ENCODE measurements at regions not wholly inside any gene's neighbourhood (a gene's known extent, or its start where the extent isn't known, plus 50 kb on each side); places are given as distances from the start of the nearest gene placed in this dataset.

DNA sequence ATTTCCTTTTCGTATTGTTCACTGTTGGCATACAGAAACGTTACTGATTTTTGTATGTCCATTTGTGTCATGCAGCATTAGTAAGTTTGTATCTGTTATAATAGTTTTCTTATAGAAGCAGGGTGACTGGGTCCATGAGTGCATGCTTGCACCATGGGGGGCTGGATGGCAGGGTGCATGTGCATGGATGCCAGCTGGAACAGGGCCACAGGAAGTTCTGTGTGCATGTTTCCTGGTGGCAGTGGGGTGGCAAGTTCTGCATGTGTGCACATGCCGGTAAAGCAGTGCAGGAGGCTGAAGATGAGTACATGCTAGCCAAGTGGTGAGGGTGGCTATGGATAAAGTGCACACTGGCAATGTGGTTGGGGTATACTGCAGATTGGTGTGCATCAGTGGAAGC is 468.0 kb upstream of the KLHL4 start:
- no peak for TF ChIP-seq CTCF (IDR thresholded peaks at IDR 0.05)

DNA sequence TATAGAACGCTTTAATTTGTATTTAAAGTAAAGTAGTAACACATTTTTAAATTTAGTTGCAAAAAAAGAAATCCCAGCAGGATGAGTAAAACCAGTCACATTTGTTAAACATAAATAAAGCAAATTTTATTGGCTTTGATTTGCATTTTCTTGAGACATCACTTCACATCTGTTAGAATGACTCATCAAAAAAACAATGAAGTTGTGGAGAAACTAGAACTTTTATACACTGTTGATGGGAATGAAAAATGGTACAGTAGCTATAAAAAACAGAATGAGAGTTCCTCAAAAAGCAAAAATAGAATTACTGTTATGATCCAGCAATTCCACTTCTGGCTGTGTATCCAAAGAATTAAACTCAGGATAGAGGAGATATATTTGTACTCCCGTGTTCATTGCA is 454.0 kb upstream of the KLHL4 start:
- no peak for TF ChIP-seq CTCF (IDR thresholded peaks at IDR 0.05)

DNA sequence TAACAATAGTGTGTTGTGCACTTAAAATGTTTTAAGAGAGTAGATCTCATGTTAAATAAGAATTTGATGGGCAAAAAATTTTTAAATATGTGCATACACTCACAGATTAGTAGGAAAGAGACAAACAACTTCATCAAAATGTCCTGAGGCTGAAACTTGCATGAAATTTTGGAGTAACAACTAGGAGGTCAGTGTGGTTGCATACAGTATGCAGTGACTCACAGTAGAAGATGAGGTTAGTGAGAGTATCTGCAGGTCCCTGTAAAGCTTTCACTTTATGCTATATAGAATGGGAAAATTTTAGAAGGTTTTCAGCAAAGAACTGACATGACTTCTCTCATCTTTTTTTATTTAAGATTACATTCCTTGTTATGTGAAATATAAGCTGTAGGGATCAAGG is 453.1 kb upstream of the KLHL4 start:
- TF ChIP-seq CTCF (IDR thresholded peaks at IDR 0.05) = no peak

DNA sequence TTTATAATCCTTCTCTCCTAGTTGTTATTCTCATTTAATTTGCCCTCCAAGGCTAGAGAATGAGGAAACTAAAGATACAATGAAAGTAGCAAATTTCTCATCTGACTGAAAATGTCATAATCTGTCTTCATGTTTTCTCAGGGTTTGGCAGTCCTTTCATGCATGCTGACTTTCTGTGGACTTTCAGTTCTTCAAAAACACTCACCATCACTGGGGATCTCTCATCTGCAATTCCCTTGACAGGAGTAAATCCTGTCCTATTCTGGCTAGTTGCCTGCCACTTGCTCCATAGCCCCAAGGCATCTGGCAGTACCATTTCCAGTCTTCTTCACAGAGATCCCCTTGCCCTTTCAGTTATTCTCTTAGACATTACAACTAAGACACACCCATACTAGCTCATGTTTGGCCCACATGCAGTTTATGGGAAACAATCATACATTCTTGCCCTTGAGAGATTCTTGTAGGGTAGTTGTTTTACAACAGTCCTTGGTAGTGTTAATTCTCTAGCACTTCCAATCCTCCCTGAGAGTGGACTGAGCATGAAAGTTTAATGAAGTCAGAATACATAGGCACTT is 449.7 kb upstream of the KLHL4 start:
- TF ChIP-seq CTCF (IDR thresholded peaks at IDR 0.05) = no peak

DNA sequence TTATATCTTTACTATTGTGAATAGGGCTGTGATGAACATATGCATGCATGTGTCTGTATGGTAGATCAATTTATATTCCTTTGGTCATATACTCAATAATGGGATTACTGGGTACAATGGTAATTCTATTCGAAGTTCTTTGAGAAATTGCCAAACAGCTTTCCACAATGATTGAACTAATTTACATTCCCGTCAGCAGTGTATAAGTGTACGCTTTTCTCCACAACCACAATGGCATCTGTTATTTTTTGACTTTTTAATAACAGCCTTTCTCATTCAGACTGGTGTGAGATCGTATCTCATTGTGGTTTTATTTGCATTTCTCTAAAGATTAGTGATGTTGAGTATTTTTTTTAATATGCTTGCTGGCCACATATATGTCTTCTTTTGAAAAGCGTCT is 439.4 kb upstream of the KLHL4 start:
- TF ChIP-seq CTCF (IDR thresholded peaks at IDR 0.05) = no peak

DNA sequence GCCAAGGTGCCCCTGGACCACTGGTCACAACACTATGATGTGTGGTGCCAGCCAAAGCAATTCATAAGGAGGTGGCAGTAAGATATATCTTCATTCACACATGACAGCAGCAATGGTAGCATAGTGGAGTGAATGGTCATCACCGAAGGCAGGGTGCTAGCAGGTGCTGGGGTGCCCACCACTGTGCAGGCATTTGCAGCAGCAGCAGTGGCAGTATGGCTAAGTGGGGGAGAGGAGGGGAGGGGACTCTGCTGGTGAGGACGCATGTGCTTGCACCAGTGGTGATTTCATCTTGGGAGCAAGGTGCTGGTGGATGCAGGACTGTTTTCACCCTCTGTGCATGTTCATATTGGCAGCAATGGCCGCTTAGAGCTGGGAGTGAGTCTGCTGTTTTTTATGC is 419.1 kb upstream of the KLHL4 start:
- TF ChIP-seq CTCF (IDR thresholded peaks at IDR 0.05) = no peak

GRCh38 chrX:87105131-87105530 is 412.5 kb upstream of the KLHL4 start:
- no peak for TF ChIP-seq CTCF (IDR thresholded peaks at IDR 0.05)

DNA sequence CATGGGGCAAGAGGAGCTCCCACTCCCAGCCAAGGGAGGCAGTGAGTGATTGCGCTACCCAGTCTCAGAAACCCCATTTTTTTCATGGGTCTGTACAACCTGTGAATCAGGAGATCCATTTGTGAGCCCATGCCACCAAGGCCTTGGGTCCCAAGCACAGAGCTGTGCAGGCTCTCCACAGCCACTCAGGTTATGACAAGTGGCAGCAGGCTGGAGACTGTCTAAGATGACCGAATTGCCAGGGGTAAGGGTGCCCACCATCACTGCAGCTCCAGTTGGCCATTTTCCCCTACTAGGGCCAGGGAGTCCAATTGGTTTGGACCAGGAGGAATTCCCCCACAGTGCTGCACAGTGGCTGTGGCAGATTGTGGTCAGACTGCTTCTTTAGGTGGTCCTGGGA is 407.5 kb upstream of the KLHL4 start:
- no peak for TF ChIP-seq CTCF (IDR thresholded peaks at IDR 0.05)
